ENCODE measurements at regions not wholly inside any gene's neighbourhood (a gene's known extent, or its start where the extent isn't known, plus 50 kb on each side); places are given as distances from the start of the nearest gene placed in this dataset.

DNA sequence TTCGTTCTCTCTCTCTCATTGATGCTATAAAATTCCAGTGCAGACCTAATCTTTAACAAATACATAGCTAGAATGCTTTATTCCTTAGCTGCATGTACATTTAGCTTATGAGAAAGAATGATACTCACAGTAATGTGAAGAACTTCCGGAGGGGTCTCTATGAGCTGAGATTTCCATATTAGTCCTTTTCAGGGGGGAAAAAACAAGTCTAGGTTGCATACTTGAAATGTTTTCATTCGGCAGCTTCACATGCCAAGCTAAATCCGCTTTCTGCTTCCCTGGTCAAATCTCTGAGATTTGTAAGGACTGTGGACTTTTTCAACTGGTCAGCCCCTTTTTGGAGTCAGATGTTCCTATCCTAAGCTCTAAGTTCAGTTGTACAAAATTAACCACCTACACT is 111.5 kb upstream of the COL8A1 start:
- TF ChIP-seq, protein P1, sequence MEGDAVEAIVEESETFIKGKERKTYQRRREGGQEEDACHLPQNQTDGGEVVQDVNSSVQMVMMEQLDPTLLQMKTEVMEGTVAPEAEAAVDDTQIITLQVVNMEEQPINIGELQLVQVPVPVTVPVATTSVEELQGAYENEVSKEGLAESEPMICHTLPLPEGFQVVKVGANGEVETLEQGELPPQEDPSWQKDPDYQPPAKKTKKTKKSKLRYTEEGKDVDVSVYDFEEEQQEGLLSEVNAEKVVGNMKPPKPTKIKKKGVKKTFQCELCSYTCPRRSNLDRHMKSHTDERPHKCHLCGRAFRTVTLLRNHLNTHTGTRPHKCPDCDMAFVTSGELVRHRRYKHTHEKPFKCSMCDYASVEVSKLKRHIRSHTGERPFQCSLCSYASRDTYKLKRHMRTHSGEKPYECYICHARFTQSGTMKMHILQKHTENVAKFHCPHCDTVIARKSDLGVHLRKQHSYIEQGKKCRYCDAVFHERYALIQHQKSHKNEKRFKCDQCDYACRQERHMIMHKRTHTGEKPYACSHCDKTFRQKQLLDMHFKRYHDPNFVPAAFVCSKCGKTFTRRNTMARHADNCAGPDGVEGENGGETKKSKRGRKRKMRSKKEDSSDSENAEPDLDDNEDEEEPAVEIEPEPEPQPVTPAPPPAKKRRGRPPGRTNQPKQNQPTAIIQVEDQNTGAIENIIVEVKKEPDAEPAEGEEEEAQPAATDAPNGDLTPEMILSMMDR (IDR thresholded peaks at IDR 0.05; ENCODE audit: insufficient read depth, low read depth, low read length), result no peak
- TF ChIP-seq EZH2 (IDR thresholded peaks at IDR 0.05; ENCODE audit: insufficient read depth, low read length), result no peak
